ENCODE measurements at regions not wholly inside any gene's neighbourhood (a gene's known extent, or its start where the extent isn't known, plus 50 kb on each side); places are given as distances from the start of the nearest gene placed in this dataset.

- TF ChIP-seq CTCF (IDR thresholded peaks at IDR 0.05; ENCODE audit: low read length), result no peak
- no peak for TF ChIP-seq EZH2 (IDR thresholded peaks at IDR 0.05; ENCODE audit: borderline replicate concordance, low read length)
These were observed 145.3 kb downstream of the RND3 start for GRCh38 chr2:150341982-150342680.
